HG02885 (cell line): ENCODE measurements at regions not wholly inside any gene's neighbourhood (a gene's known extent, or its start where the extent isn't known, plus 50 kb on each side); places are given as distances from the start of the nearest gene placed in this dataset.

Experiments
- ATAC-seq: cut with Tn5 transposase; IDR thresholded peaks from one replicate; pipeline ENCODE4 v1.9.1; 2021; ENCODE audit warnings: mild to moderate bottlenecking; ENCODE audit not compliant: unreplicated experiment, poor library complexity

GRCh38 chr2:82158150-82158549 is 1853.6 kb upstream of the LRRTM1 start:
- no peak for ATAC-seq

DNA sequence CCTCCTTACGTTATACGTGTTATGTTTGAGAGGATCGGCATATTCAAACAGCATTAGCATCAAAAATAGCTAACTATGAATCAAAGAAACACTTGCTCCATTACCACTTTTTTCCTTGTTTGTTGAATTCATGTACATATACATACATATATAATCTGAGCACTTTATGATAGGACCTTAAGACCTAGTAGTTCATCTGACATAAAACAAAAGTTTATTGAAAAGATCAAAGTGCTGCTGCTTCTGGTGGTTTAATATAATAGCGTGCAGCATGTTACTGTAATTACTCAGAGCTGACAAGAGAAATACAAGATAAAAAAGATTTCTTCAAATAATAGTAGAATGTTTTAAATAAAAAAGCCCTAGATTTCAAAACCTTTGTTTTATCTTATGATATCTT is 1850.9 kb upstream of the LRRTM1 start:
- ATAC-seq: no peak

DNA sequence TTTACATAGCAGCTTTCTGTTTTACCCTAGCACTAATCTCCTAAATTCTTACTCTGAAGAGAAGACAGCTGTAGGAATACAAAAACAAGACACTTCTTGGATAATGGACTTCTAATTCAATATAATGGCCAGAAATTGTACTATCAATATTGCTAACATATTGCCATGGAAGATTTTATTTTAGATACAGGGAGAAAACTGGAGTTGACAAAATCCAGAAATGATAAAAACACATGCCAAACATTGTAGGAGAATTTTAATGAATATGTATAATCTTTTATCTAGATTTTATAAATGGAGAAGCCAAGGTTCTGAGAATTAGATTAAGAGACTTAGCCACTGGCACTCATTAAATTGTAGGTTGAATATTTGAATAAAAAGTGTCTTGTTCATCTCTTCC is 1838.8 kb upstream of the LRRTM1 start:
- no peak for ATAC-seq

GRCh38 chr2:82139979-82140611 is 1835.5 kb upstream of the LRRTM1 start:
- ATAC-seq: no peak

GRCh38 chr2:82137441-82137840 is 1832.9 kb upstream of the LRRTM1 start:
- no peak for ATAC-seq

DNA sequence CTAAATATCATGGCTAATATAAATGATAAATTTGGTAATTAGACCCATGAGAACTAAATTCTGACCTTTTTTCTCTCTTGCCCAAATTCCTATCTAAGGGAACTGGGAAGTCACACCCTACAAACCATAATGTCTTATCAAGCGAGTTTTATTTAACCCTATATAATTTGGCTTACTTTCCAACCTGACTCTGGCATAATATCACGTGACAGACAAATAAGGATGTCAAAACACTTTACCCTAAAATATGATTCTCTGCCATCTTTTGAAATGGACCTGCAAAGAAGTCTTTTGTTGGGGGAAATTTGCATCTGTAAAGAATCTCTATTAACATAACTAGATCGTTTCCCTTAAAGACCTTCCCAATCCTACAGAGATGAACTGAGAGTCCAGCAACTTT is 1823.5 kb upstream of the LRRTM1 start:
- ATAC-seq: no peak

DNA sequence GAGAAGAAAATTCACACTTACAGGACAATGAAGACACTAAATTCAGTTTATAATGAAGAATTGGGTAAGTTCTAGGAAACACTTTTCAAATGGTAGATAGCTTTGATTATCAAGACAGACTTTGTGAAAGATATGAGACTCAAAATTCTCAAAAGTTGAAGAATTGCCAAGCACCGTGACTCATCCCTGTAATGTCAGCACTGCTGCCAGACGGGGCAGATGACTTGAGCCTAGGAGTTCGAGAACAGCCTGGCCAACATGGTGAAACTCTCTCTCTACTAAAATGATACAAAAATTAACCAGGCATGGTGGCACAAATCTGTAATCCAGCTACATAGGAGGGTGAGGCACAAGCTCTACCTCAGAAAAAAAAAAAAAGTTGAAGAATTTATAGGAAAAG is 1820.1 kb upstream of the LRRTM1 start:
- no peak for ATAC-seq

DNA sequence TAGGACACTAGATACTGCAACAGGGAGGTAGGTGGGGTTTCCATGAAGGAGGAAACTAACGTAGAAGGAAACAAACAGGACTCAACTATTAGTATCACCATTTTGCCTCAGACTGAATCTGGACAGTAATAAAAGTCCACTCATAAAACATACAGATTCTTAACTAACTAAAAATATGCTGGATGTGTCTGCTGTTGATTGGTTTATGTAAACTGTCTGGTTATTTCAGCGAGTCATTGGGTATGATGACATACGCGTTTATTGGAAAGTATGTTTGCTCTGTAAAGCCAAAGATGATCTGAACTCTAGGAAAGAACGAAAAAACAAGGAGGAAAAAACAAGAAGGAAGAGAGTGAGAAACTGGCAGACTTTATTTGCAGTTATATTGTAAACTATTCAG is 1816.1 kb upstream of the LRRTM1 start:
- no peak for ATAC-seq

DNA sequence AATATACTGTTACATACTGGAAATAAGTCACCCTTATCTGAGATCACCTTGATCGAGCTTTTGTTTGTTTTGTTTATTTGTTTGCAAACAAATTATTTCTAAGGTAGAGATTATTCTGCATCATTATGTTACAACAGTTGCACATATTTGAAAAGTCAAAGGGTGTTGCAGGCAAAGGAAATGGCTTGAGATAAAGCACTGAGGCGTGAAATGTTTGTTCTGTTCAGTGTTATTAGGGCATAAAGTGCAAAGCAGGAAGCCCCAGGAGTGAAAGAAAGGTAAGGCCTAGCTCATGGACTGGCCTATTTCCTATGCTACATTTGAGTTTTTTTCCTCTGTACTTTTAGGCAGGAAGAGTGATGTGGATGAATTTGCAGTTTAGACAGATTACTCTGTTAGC is 1815.6 kb upstream of the LRRTM1 start:
- no peak for ATAC-seq

DNA sequence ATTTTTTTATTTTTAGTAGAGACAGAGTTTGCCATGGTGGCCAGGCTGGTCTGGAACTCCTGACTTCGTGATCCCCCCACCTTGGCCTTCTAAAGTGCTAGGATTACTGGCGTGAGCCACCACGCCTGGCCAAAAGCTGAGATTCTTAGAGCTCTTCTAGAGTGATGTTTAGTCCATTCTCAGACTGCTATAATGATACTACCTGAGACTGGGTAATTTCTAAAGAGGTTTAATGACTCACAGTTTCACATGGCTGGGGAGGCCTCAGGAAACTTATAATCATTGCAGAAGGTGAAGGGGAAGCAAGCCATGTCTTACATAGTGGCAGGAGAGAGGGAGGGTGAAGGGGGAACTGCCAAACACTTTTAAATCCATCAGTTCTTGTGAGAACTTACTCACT is 1804.9 kb upstream of the LRRTM1 start:
- ATAC-seq: no peak

GRCh38 chr2:82098617-82099016 is 1794.1 kb upstream of the LRRTM1 start:
- no peak for ATAC-seq

- ATAC-seq: no peak
These were observed 1785.0 kb upstream of the LRRTM1 start for GRCh38 chr2:82089518-82089917.

- no peak for ATAC-seq
These were observed 1780.3 kb upstream of the LRRTM1 start for GRCh38 chr2:82084679-82085392.

- no peak for ATAC-seq
These were observed 1771.3 kb upstream of the LRRTM1 start for GRCh38 chr2:82075875-82076274.

DNA sequence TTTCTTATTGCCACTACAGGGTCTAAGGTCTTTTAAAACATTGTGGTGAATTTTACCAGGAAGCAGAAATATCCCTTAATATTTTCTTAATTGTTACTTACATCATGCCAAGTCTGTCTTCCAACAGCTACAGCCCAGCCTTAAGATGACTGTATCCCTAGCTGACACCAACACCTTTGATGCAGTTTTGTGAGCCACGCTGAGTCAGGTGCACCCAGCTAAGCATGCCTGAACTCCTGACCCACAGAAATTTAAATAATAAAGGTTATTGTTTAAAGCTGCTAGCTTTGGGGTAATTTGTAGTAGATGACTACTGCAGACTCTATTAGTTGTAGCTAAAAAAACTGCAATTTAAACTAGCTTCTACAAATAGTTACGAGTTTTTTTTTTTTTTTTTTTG is 1757.9 kb upstream of the LRRTM1 start:
- no peak for ATAC-seq

GRCh38 chr2:82055846-82056245 is 1751.3 kb upstream of the LRRTM1 start:
- no peak for ATAC-seq

- ATAC-seq: no peak
These were observed 1739.3 kb upstream of the LRRTM1 start for GRCh38 chr2:82043867-82044266.

GRCh38 chr2:82027921-82028615 is 1723.5 kb upstream of the LRRTM1 start:
- no peak for ATAC-seq

DNA sequence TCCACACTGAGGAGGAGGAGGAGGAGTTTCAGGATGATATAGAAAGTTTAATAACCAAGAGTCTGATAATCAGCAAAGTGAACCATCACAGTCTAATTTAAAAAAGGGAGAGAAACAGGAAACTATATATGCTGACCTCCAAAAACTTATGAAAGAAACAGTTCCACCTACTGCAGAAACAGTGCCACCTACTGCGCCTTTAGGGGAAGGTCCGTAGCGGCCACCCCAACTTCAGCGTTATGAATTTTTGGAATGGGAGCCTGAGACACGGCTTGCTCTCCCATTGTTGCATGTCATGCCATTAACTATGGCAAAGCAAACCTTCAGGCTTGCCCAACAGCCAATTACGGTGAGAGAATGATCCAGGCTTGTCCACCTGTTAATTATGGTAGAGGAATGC is 1719.2 kb upstream of the LRRTM1 start:
- ATAC-seq: no peak

- no peak for ATAC-seq
These were observed 1709.1 kb upstream of the LRRTM1 start for GRCh38 chr2:82013641-82014040.

DNA sequence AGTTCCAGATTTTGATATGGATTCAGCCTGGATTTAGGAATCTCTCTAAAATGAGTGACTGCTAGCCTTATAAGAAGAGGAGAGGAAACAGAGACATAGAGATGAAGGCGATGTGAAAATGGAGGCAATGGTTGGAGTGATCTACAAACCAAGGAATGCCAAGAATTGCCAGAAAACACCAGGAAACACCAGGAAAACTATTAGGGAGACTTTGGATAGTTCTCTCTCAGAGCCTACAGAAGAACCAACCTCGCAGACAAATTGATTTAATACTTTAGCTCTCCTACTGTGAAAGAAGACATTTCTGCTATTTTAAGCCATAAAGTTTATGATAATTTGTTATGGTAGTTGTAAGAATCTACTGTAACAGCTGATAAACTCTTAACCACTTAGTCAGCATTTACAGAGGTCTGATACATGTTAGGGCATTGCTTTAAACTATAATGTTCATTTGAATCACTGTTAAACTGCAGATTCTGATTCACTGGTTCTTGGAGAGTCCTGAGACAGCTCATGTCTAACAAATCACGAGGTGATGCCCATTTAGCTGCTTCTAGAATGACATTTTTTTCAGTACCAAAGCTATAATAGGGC is 1702.6 kb upstream of the LRRTM1 start:
- ATAC-seq: no peak
